ENCODE measurements at regions not wholly inside any gene's neighbourhood (a gene's known extent, or its start where the extent isn't known, plus 50 kb on each side); places are given as distances from the start of the nearest gene placed in this dataset.
"Not testable (repeated sequence)": the region's sequence is repeated elsewhere in the genome, so short reads cannot be mapped to it uniquely, and the experiment has no call there.

GRCh38 chr14:43793579-43793978 is 713.5 kb downstream of the FSCB start:
- no peak for DNase-seq

- DNase-seq: no peak
Observed at GRCh38 chr14:43792980-43793379, 714.1 kb downstream of the FSCB start.

- DNase-seq: no peak
Observed at GRCh38 chr14:43790681-43791080, 716.4 kb downstream of the FSCB start.

GRCh38 chr14:43789458-43789857 is 717.6 kb downstream of the FSCB start:
- no peak for DNase-seq

GRCh38 chr14:43786066-43786762 is 720.9 kb downstream of the FSCB start:
- DNase-seq: no peak

GRCh38 chr14:43784432-43784831 is 722.7 kb downstream of the FSCB start:
- not testable (repeated sequence) for DNase-seq

- no peak for DNase-seq
Observed at GRCh38 chr14:43778937-43779639, 728.0 kb downstream of the FSCB start.

GRCh38 chr14:43778570-43778936 is 728.5 kb downstream of the FSCB start:
- DNase-seq: no peak

- no peak for DNase-seq
Observed at GRCh38 chr14:43765474-43765873, 741.6 kb downstream of the FSCB start.

GRCh38 chr14:43764433-43764832 is 742.6 kb downstream of the FSCB start:
- DNase-seq: no peak

GRCh38 chr14:43755707-43756106 is 751.4 kb downstream of the FSCB start:
- DNase-seq: no peak

- DNase-seq: no peak
Observed at GRCh38 chr14:43754838-43755237, 752.2 kb downstream of the FSCB start.

GRCh38 chr14:43745746-43746145 is 761.3 kb downstream of the FSCB start:
- DNase-seq: no peak

- no peak for DNase-seq
Observed at GRCh38 chr14:43735932-43736331, 771.2 kb downstream of the FSCB start.

GRCh38 chr14:43729143-43729542 is 777.9 kb downstream of the FSCB start:
- DNase-seq: no peak

GRCh38 chr14:43706900-43707299 is 800.2 kb downstream of the FSCB start:
- no peak for DNase-seq

- not testable (repeated sequence) for DNase-seq
Observed at GRCh38 chr14:43698561-43699284, 808.4 kb downstream of the FSCB start.

GRCh38 chr14:43697003-43697402 is 810.1 kb downstream of the FSCB start:
- no peak for DNase-seq

- no peak for DNase-seq
Observed at GRCh38 chr14:43692706-43693105, 814.4 kb downstream of the FSCB start.

GRCh38 chr14:43687921-43688320 is 819.2 kb downstream of the FSCB start:
- DNase-seq: no peak

- DNase-seq: no peak
Observed at GRCh38 chr14:43677581-43677980, 829.5 kb downstream of the FSCB start.

- DNase-seq: no peak
Observed at GRCh38 chr14:43674273-43674672, 832.8 kb downstream of the FSCB start.

GRCh38 chr14:43671716-43672485 is 835.2 kb downstream of the FSCB start:
- DNase-seq: no peak

Data from CD4-positive, alpha-beta T cell treated with Interferon gamma for 1 hour (primary cell).